H9 (cell line): ENCODE measurements at regions not wholly inside any gene's neighbourhood (a gene's known extent, or its start where the extent isn't known, plus 50 kb on each side); places are given as distances from the start of the nearest gene placed in this dataset.

Source experiments
- DNase-seq: peaks from one replicate; pipeline ENCODE4 v3.0.0-alpha.2; 2017
- H2AFZ ChIP-seq: one replicate; pipeline ENCODE4 v1.6.1; 2013; ENCODE audit warnings: mild to moderate bottlenecking, low read length, control low read depth, moderate library complexity
- H2AK5ac ChIP-seq: 2 replicates; pipeline ENCODE4 v1.6.1; 2013; ENCODE audit warnings: low read length, control low read depth, mixed read lengths; ENCODE audit not compliant: insufficient read length
- H2BK120ac ChIP-seq: one replicate; pipeline ENCODE4 v1.6.1; 2013; ENCODE audit warnings: low read depth, mild to moderate bottlenecking, low read length, control low read depth, inconsistent platforms; ENCODE audit not compliant: poor library complexity, severe bottlenecking
- H2BK12ac ChIP-seq: 2 replicates; pipeline ENCODE4 v1.6.1; 2013; ENCODE audit warnings: low read length, control low read depth, mixed read lengths, low read depth; ENCODE audit not compliant: insufficient read length
- H2BK15ac ChIP-seq: 2 replicates; pipeline ENCODE4 v1.6.1; 2013; ENCODE audit warnings: low read depth, low read length, control low read depth
- H2BK20ac ChIP-seq: one replicate; pipeline ENCODE4 v1.6.1; 2013; ENCODE audit warnings: low read depth, mild to moderate bottlenecking, low read length, control low read depth, inconsistent platforms; ENCODE audit not compliant: poor library complexity, severe bottlenecking
- H2BK5ac ChIP-seq: 2 replicates; pipeline ENCODE4 v1.6.1; 2013; ENCODE audit warnings: low read length, control low read depth, mixed read lengths; ENCODE audit not compliant: insufficient read length
- H3K14ac ChIP-seq: 2 replicates; pipeline ENCODE4 v1.6.1; 2013; ENCODE audit warnings: low read length, control low read depth; ENCODE audit not compliant: insufficient read depth
- H3K18ac ChIP-seq: 2 replicates; pipeline ENCODE4 v1.6.1; 2013; ENCODE audit warnings: low read depth, mild to moderate bottlenecking, mixed read lengths, low read length, control low read depth; ENCODE audit not compliant: insufficient read length
- H3K23ac ChIP-seq: 2 replicates; pipeline ENCODE4 v1.6.1; 2013; ENCODE audit warnings: low read length, control low read depth, mixed read lengths, low read depth; ENCODE audit not compliant: insufficient read length
- H3K23me2 ChIP-seq: 2 replicates; pipeline ENCODE4 v1.6.1; 2013; ENCODE audit warnings: low read depth, mild to moderate bottlenecking, mixed read lengths, low read length, control low read depth; ENCODE audit not compliant: insufficient read length, poor library complexity, severe bottlenecking
- H3K27ac ChIP-seq: 2 replicates; pipeline ENCODE4 v1.5.1; 2013; ENCODE audit warnings: low read length, control low read depth, mixed read lengths, low read depth; ENCODE audit not compliant: insufficient read length
- H3K27me3 ChIP-seq: 2 replicates; pipeline ENCODE4 v1.6.1; 2013; ENCODE audit warnings: low read length, control low read depth, inconsistent platforms; ENCODE audit not compliant: insufficient read depth
- H3K4ac ChIP-seq: 2 replicates; pipeline ENCODE4 v1.6.1; 2013; ENCODE audit warnings: low read depth, mild to moderate bottlenecking, control low read depth, inconsistent platforms, low read length, moderate library complexity
- H3K4me1 ChIP-seq: 2 replicates; pipeline ENCODE4 v1.6.1; 2013; ENCODE audit warnings: low read length, control low read depth, inconsistent platforms; ENCODE audit not compliant: insufficient read depth
- H3K4me2 ChIP-seq: 2 replicates; pipeline ENCODE4 v1.6.1; 2013; ENCODE audit warnings: low read length, control low read depth, mixed read lengths; ENCODE audit not compliant: insufficient read length, insufficient read depth
- H3K56ac ChIP-seq: 2 replicates; pipeline ENCODE4 v1.6.1; 2013; ENCODE audit warnings: low read depth, mild to moderate bottlenecking, mixed read lengths, low read length, control low read depth; ENCODE audit not compliant: insufficient read length
- H3K79me1 ChIP-seq: 2 replicates; pipeline ENCODE4 v1.6.1; 2013; ENCODE audit warnings: low read depth, mild to moderate bottlenecking, moderate library complexity, low read length, control low read depth, inconsistent platforms; ENCODE audit not compliant: insufficient read depth, poor library complexity, severe bottlenecking
- H3K79me2 ChIP-seq: 2 replicates; pipeline ENCODE4 v1.6.1; 2013; ENCODE audit warnings: low read length, control low read depth, inconsistent platforms; ENCODE audit not compliant: insufficient read depth
- H3K9ac ChIP-seq: 2 replicates; pipeline ENCODE4 v1.6.1; 2013; ENCODE audit warnings: low read length, control low read depth, mixed read lengths; ENCODE audit not compliant: insufficient read length; ENCODE audit errors: extremely low read depth
- H3K9me3 ChIP-seq: one replicate; pipeline ENCODE4 v1.6.1; 2013; ENCODE audit warnings: low read depth, low read length, inconsistent platforms; ENCODE audit not compliant: control insufficient read depth
- H3T11ph ChIP-seq: one replicate; pipeline ENCODE4 v1.6.1; 2013; ENCODE audit warnings: mild to moderate bottlenecking, low read length, control low read depth, inconsistent platforms
- H4K20me1 ChIP-seq: one replicate; pipeline ENCODE4 v1.6.1; 2013; ENCODE audit not compliant: control insufficient read depth, insufficient read length, insufficient read depth
- H4K5ac ChIP-seq: 2 replicates; pipeline ENCODE4 v1.6.1; 2013; ENCODE audit warnings: low read depth, mild to moderate bottlenecking, mixed read lengths, low read length, control low read depth; ENCODE audit not compliant: insufficient read length
- H4K8ac ChIP-seq: replicated peaks from 2 replicates; pipeline ENCODE4 v1.6.1; 2013; ENCODE audit warnings: low read length, control low read depth, mixed read lengths, low read depth; ENCODE audit not compliant: insufficient read length
- H4K91ac ChIP-seq: 2 replicates; pipeline ENCODE4 v1.6.1; 2013; ENCODE audit warnings: low read depth, mild to moderate bottlenecking, moderate library complexity, mixed read lengths, low read length, control low read depth; ENCODE audit not compliant: insufficient read length
- H3K27ac Mint-ChIP-seq, 3 experiments: 2 replicates in 2 of 3; 3 replicates in 1 of 3; pipeline ENCODE4 v1.8.0; 2020 to 2021; ENCODE audit warnings: mixed read lengths in 3 of 3, mild to moderate bottlenecking in 1 of 3, moderate library complexity in 1 of 3
- H3K27me3 Mint-ChIP-seq: 2 replicates; pipeline ENCODE4 v1.8.0; 2021; ENCODE audit warnings: low read depth, mild to moderate bottlenecking, moderate library complexity, mixed read lengths
- H3K36me3 Mint-ChIP-seq, 3 experiments: 2 replicates in 2 of 3; 3 replicates in 1 of 3; pipeline ENCODE4 v1.8.0; 2020 to 2021; ENCODE audit warnings: low read depth in 3 of 3, mixed read lengths in 3 of 3; ENCODE audit not compliant: insufficient read depth in 1 of 3
- H3K4me1 Mint-ChIP-seq, 2 experiments: 2 replicates each; pipeline ENCODE4 v1.8.0; 2020; ENCODE audit warnings: mixed read lengths in 2 of 2
- H3K4me3 Mint-ChIP-seq, 2 experiments: 2 replicates in 1 of 2; 3 replicates in 1 of 2; pipeline ENCODE4 v1.8.0; 2020 to 2021; ENCODE audit warnings: mild to moderate bottlenecking in 2 of 2, mixed read lengths in 2 of 2, moderate library complexity in 1 of 2
- H3K9me3 Mint-ChIP-seq, 2 experiments: 2 replicates in 1 of 2; 3 replicates in 1 of 2; pipeline ENCODE4 v1.8.0; 2020; ENCODE audit warnings: mild to moderate bottlenecking in 2 of 2, mixed read lengths in 2 of 2, moderate library complexity in 1 of 2
- CTCF ChIP-seq: fragments of 200-600 bp; sonication (generic); conservative IDR thresholded peaks from 3 replicates; pipeline ENCODE4 v1.8.0; 2021; ENCODE audit warnings: antibody characterized with exemption, mild to moderate bottlenecking
- WGBS: extraction: QIAGEN DNeasy Blood & Tissue Kit; methylation state at CpG from one replicate; pipeline ENCODE4 v1.1.7; 2013; ENCODE audit warnings: missing lambda C conversion rate, low lambda C conversion rate, mixed read lengths; ENCODE audit not compliant: insufficient read length; ENCODE audit errors: extremely low coverage; 5-methylcytosine and 5-hydroxymethylcytosine counted together

- Histone ChIP-seq H3K4me1 (peaks cover 4% of the 10 kb centered on the region), H2BK12ac (no peak overlapping the region), H3K18ac (no peak overlapping the region), H3K9ac (no peak overlapping the region), H3K9me3 (no peaks in the 10 kb centered on the region), H2BK120ac (no peak overlapping the region), H3K79me2 (no peaks in the 10 kb centered on the region), H3T11ph (no peak overlapping the region), H3K14ac (no peak overlapping the region), H3K23ac (no peak overlapping the region), H4K91ac (no peak overlapping the region), H3K4me2 (no peak overlapping the region), H3K56ac (no peak overlapping the region), H4K5ac (no peak overlapping the region), H3K27ac (no peak overlapping the region), H4K20me1 (no peaks in the 10 kb centered on the region), H3K23me2 (no peaks in the 10 kb centered on the region), H2BK5ac (no peak overlapping the region), H3K4ac (no peak overlapping the region), H3K79me1 (no peaks in the 10 kb centered on the region), H2AFZ (no peak overlapping the region), H3K27me3 (no peaks in the 10 kb centered on the region), H2BK20ac (no peak overlapping the region), H2BK15ac (no peak overlapping the region), H2AK5ac (no peak overlapping the region), H4K8ac (no peak overlapping the region)
- WGBS: no CpG with 5 or more reads among the region's 9 CpGs
- no peaks in the 10 kb centered on the region for H3K9me3 Mint-ChIP-seq
- no peak for DNase-seq
- H3K4me3 Mint-ChIP-seq: no peak overlapping the region
- H3K27me3 Mint-ChIP-seq: no peaks in the 10 kb centered on the region
- no peak for TF ChIP-seq CTCF
- H3K27ac Mint-ChIP-seq: no peak overlapping the region
- H3K4me1 Mint-ChIP-seq: peaks cover 19 to 24% of the 10 kb centered on the region in 2 experiments
- H3K36me3 Mint-ChIP-seq: no peaks in the 10 kb centered on the region
These were observed 717.9 kb upstream of the POU3F2 start for GRCh38 chr6:98116455-98116854.
